ENCODE measurements at regions not wholly inside any gene's neighbourhood (a gene's known extent, or its start where the extent isn't known, plus 50 kb on each side); places are given as distances from the start of the nearest gene placed in this dataset.

- H3K4me3 ChIP-seq (ENCODE audit: low read depth, low read length), result no peak overlapping the region
- TF ChIP-seq CTCF (IDR thresholded peaks at IDR 0.05; ENCODE audit: control insufficient read depth, extremely low read depth, insufficient read depth), result no peak
- DNase-seq (ENCODE audit: low read depth), result no peak
These were observed 541.2 kb downstream of the ETV1 start for GRCh38 chr7:13448243-13448642.

GRCh38 chr7:13449460-13449859 lies 540.0 kb downstream of the ETV1 start:
- no peak for TF ChIP-seq CTCF (IDR thresholded peaks at IDR 0.05; ENCODE audit: control insufficient read depth, extremely low read depth, insufficient read depth)
- no peak for DNase-seq (ENCODE audit: low read depth)
- no peak overlapping the region for H3K4me3 ChIP-seq (ENCODE audit: low read depth, low read length)

GRCh38 chr7:13454916-13455592 lies 534.4 kb downstream of the ETV1 start:
- H3K4me3 ChIP-seq (ENCODE audit: low read depth, low read length), result no peak overlapping the region
- TF ChIP-seq CTCF (IDR thresholded peaks at IDR 0.05; ENCODE audit: control insufficient read depth, extremely low read depth, insufficient read depth), result no peak
- DNase-seq (ENCODE audit: low read depth), result no peak

GRCh38 chr7:13457790-13458189 lies 531.7 kb downstream of the ETV1 start:
- H3K4me3 ChIP-seq (ENCODE audit: low read depth, low read length), result no peak overlapping the region
- no peak for TF ChIP-seq CTCF (IDR thresholded peaks at IDR 0.05; ENCODE audit: control insufficient read depth, extremely low read depth, insufficient read depth)
- no peak for DNase-seq (ENCODE audit: low read depth)

GRCh38 chr7:13466874-13467547 lies 522.5 kb downstream of the ETV1 start:
- DNase-seq (ENCODE audit: low read depth), result no peak
- TF ChIP-seq CTCF (IDR thresholded peaks at IDR 0.05; ENCODE audit: control insufficient read depth, extremely low read depth, insufficient read depth), result no peak
- no peak overlapping the region for H3K4me3 ChIP-seq (ENCODE audit: low read depth, low read length)

- no peak for DNase-seq (ENCODE audit: low read depth)
- no peak for TF ChIP-seq CTCF (IDR thresholded peaks at IDR 0.05; ENCODE audit: control insufficient read depth, extremely low read depth, insufficient read depth)
- H3K4me3 ChIP-seq (ENCODE audit: low read depth, low read length), result no peak overlapping the region
These were observed 512.5 kb downstream of the ETV1 start for GRCh38 chr7:13476881-13477444.
